Activated CD4-positive, CD25-positive, alpha-beta regulatory T cell treated with anti-CD3 and anti-CD28 coated beads, Interleukin-2, amount 50 U/mL, for 24 hours (primary cell): ENCODE measurements at regions not wholly inside any gene's neighbourhood (a gene's known extent, or its start where the extent isn't known, plus 50 kb on each side); places are given as distances from the start of the nearest gene placed in this dataset.
"Not testable (repeated sequence)": the region's sequence is repeated elsewhere in the genome, so short reads cannot be mapped to it uniquely, and the experiment has no call there.

Source experiments
- ATAC-seq, 2 donors: fragments of 150-1000 bp; cut with Tn5 transposase; one replicate each; pipeline ENCODE4 v1.10.0; 2021; ENCODE audit warnings: mild to moderate bottlenecking in 1 of 2, moderate library complexity in 1 of 2

- no peak for ATAC-seq
Observed at GRCh38 chr11:116360221-116360941, 412.4 kb downstream of the BUD13 start.

GRCh38 chr11:116357784-116358544 lies 414.8 kb downstream of the BUD13 start:
- ATAC-seq: no peak

- ATAC-seq: no peak
Observed at GRCh38 chr11:116356451-116356850, 416.3 kb downstream of the BUD13 start.

GRCh38 chr11:116355104-116355503 lies 417.7 kb downstream of the BUD13 start:
- ATAC-seq: no peak

- ATAC-seq: no peak
Observed at GRCh38 chr11:116353589-116353988, 419.2 kb downstream of the BUD13 start.

- no peak for ATAC-seq
Observed at GRCh38 chr11:116352881-116353280, 419.9 kb downstream of the BUD13 start.

- no peak for ATAC-seq
Observed at GRCh38 chr11:116348226-116348625, 424.6 kb downstream of the BUD13 start.

GRCh38 chr11:116345575-116345974 lies 427.2 kb downstream of the BUD13 start:
- no peak for ATAC-seq

GRCh38 chr11:116344601-116345000 lies 428.2 kb downstream of the BUD13 start:
- ATAC-seq: no peak

- no peak for ATAC-seq
Observed at GRCh38 chr11:116343270-116343669, 429.5 kb downstream of the BUD13 start.

GRCh38 chr11:116342148-116342547 lies 430.6 kb downstream of the BUD13 start:
- no peak for ATAC-seq

GRCh38 chr11:116339306-116340098 lies 433.3 kb downstream of the BUD13 start:
- no peak for ATAC-seq

GRCh38 chr11:116338500-116338899 lies 434.3 kb downstream of the BUD13 start:
- ATAC-seq: not testable (repeated sequence)

GRCh38 chr11:116336540-116336939 lies 436.2 kb downstream of the BUD13 start:
- no peak for ATAC-seq

GRCh38 chr11:116335891-116336290 lies 436.9 kb downstream of the BUD13 start:
- no peak for ATAC-seq

GRCh38 chr11:116335078-116335477 lies 437.7 kb downstream of the BUD13 start:
- ATAC-seq: no peak

GRCh38 chr11:116334596-116334995 lies 438.2 kb downstream of the BUD13 start:
- no peak for ATAC-seq

GRCh38 chr11:116333001-116333535 lies 439.7 kb downstream of the BUD13 start:
- ATAC-seq: no peak

- no peak for ATAC-seq
Observed at GRCh38 chr11:116332391-116332790, 440.4 kb downstream of the BUD13 start.

- no peak for ATAC-seq
Observed at GRCh38 chr11:116331381-116331780, 441.4 kb downstream of the BUD13 start.

- ATAC-seq: no peak
Observed at GRCh38 chr11:116330439-116331185, 442.2 kb downstream of the BUD13 start.

GRCh38 chr11:116329354-116330090 lies 443.3 kb downstream of the BUD13 start:
- no peak for ATAC-seq
